CD4-positive, alpha-beta T cell (primary cell): ENCODE measurements at regions not wholly inside any gene's neighbourhood (a gene's known extent, or its start where the extent isn't known, plus 50 kb on each side); places are given as distances from the start of the nearest gene placed in this dataset.

Experiments
- ATAC-seq: fragments of 200-7000 bp; cut with Tn5 transposase; one replicate; pipeline ENCODE4 v1.10.0; 2022; ENCODE audit warnings: mild to moderate bottlenecking; ENCODE audit not compliant: poor library complexity
- CTCF ChIA-PET: fragments of 350-600 bp; sonication (Branson Sonifier 250); formaldehyde crosslinking; loops from one replicate; lab custom pipeline; 2021; ENCODE audit warnings: antibody characterized with exemption, inconsistent platforms; lab: Charles Lee
- POLR2A ChIA-PET: fragments of 350-600 bp; sonication (Branson Sonifier 250); formaldehyde crosslinking; loops from one replicate; lab custom pipeline; 2021; ENCODE audit warnings: antibody characterized with exemption, inconsistent platforms; lab: Charles Lee
- DNase-seq, 14 experiments: peaks; one replicate each; pipeline ENCODE4 v3.0.0-alpha.2; 2013 to 2020; ENCODE audit warnings: mixed read lengths in 2 of 14
- H3K27ac ChIP-seq, 2 donors: one replicate each; pipeline versions ENCODE4 v1.5.1 to v1.7.0; 2013; ENCODE audit warnings: low read length in 2 of 2, low read depth in 1 of 2, mild to moderate bottlenecking in 1 of 2
- H3K27me3 ChIP-seq, 2 experiments: 1 replicate in 1 of 2; 2 replicates in 1 of 2; pipeline versions ENCODE4 v1.6.1 to v1.7.0; 2013; ENCODE audit warnings: low read length in 2 of 2, control low read depth in 1 of 2, mild to moderate bottlenecking in 1 of 2, moderate library complexity in 1 of 2; ENCODE audit not compliant: insufficient read depth in 2 of 2, control insufficient read depth in 1 of 2
- H3K36me3 ChIP-seq: one replicate; pipeline ENCODE4 v1.6.1; 2013; ENCODE audit warnings: low read length, control low read depth; ENCODE audit not compliant: insufficient read depth
- H3K4me1 ChIP-seq: one replicate; pipeline ENCODE4 v1.6.1; 2013; ENCODE audit warnings: low read length, control low read depth; ENCODE audit not compliant: insufficient read depth
- H3K4me3 ChIP-seq: one replicate; pipeline ENCODE4 v1.5.1; 2013; ENCODE audit warnings: mild to moderate bottlenecking, low read length, moderate library complexity
- H3K9me3 ChIP-seq, 2 experiments: 1 replicate in 1 of 2; 2 replicates in 1 of 2; pipeline versions ENCODE4 v1.6.1 to v1.7.0; 2013; ENCODE audit warnings: low read length in 2 of 2, mild to moderate bottlenecking in 2 of 2, control low read depth in 1 of 2, moderate library complexity in 1 of 2; ENCODE audit not compliant: control insufficient read depth in 1 of 2, insufficient read depth in 1 of 2
- H3K27ac Mint-ChIP-seq: one replicate; pipeline ENCODE4 v1.8.0; 2020; ENCODE audit warnings: mixed read lengths
- H3K27me3 Mint-ChIP-seq: one replicate; pipeline ENCODE4 v1.8.0; 2021; ENCODE audit warnings: mixed read lengths
- H3K36me3 Mint-ChIP-seq: one replicate; pipeline ENCODE4 v1.8.0; 2021; ENCODE audit warnings: low read depth, mixed read lengths
- H3K4me1 Mint-ChIP-seq: one replicate; pipeline ENCODE4 v1.8.0; 2021; ENCODE audit warnings: low read depth, mixed read lengths
- H3K4me3 Mint-ChIP-seq: one replicate; pipeline ENCODE4 v1.8.0; 2020; ENCODE audit warnings: mild to moderate bottlenecking, mixed read lengths
- H3K9me3 Mint-ChIP-seq: one replicate; pipeline ENCODE4 v1.8.0; 2020; ENCODE audit warnings: mixed read lengths
- intact Hi-C, 2 experiments: fragments of 100-400 bp; cut with DNase I in 1 of 2; cut with micrococcal nuclease in 1 of 2; formaldehyde crosslinking; loops; one replicate each; pipeline versions ENCODE4 v1.15.1 to v1.9.0; 2023 to 2025; cut with DNase I, micrococcal nuclease
- TF ChIP-seq, protein P1 (sequence below): fragments of 200-600 bp; IDR thresholded peaks from one replicate; pipeline ENCODE4 v1.8.0; 2022; ENCODE audit warnings: antibody characterized with exemption, mild to moderate bottlenecking

DNA sequence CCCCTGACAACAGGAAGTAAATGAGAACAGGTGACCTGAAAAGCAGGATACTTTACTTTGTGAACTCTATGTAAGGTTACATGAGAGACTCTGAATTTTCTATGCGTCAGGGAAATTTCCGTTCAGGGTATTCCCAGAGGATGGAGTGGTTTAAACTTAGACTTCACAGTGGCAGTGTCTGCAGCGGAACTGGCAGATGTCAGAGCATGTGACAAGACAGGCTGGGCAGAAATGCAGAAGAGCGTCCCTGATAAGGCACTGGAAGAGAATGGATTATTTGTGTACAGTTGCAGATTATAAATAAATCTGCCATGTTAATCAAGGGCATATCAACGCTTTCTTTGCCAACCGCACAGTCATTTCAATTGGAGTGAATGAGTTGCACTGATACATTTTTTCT, 598.4 kb upstream of the ZNF717 start:
- H3K27ac ChIP-seq, result no peak overlapping the region
- Mint-ChIP-seq H3K27ac (no peak overlapping the region), H3K9me3 (peaks cover 14% of the 10 kb centered on the region), H3K4me1 (no peaks in the 10 kb centered on the region), H3K27me3 (no peaks in the 10 kb centered on the region), H3K4me3 (no peak overlapping the region), H3K36me3 (no peaks in the 10 kb centered on the region)
- POLR2A ChIA-PET, result no interaction called here
- intact Hi-C loops, result no loop called here
- H3K36me3 ChIP-seq, result no peaks in the 10 kb centered on the region
- H3K4me1 ChIP-seq, result no peaks in the 10 kb centered on the region
- CTCF ChIA-PET, result no interaction called here
- no peak for DNase-seq
- TF ChIP-seq, protein P1, sequence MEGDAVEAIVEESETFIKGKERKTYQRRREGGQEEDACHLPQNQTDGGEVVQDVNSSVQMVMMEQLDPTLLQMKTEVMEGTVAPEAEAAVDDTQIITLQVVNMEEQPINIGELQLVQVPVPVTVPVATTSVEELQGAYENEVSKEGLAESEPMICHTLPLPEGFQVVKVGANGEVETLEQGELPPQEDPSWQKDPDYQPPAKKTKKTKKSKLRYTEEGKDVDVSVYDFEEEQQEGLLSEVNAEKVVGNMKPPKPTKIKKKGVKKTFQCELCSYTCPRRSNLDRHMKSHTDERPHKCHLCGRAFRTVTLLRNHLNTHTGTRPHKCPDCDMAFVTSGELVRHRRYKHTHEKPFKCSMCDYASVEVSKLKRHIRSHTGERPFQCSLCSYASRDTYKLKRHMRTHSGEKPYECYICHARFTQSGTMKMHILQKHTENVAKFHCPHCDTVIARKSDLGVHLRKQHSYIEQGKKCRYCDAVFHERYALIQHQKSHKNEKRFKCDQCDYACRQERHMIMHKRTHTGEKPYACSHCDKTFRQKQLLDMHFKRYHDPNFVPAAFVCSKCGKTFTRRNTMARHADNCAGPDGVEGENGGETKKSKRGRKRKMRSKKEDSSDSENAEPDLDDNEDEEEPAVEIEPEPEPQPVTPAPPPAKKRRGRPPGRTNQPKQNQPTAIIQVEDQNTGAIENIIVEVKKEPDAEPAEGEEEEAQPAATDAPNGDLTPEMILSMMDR, result no peak
- ATAC-seq, result no peak
- H3K4me3 ChIP-seq, result no peak overlapping the region
- H3K27me3 ChIP-seq, result no peaks in the 10 kb centered on the region
- peaks cover 0 to 5% of the 10 kb centered on the region in 2 experiments for H3K9me3 ChIP-seq

DNA sequence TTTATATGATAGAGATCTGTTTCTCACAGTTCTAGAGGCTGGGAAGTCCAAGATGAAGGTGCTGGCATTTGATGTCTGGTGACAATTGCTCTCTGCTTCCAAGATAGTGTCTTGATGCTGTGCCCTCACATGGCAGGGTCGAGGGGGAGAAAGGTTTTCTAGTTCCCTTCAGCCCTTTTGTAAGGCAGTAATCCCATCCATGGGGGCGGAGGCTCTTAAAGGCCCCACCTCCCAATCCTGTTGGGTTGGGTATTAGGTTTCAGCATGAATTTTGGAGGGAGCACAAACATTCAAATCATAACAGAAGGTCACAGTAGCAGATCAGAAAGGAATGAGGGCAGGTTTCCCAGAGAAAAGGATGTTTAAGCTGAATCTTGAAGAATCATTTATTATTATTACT, 601.7 kb upstream of the ZNF717 start:
- intact Hi-C loops, result no loop called here
- Histone ChIP-seq H3K9me3 (peaks cover 0 to 5% of the 10 kb centered on the region in 2 experiments), H3K27me3 (no peaks in the 10 kb centered on the region), H3K27ac (no peak overlapping the region), H3K36me3 (no peaks in the 10 kb centered on the region), H3K4me3 (no peak overlapping the region), H3K4me1 (no peaks in the 10 kb centered on the region)
- CTCF ChIA-PET, result no interaction called here
- TF ChIP-seq, protein P1, result no peak
- H3K4me1 Mint-ChIP-seq, result no peaks in the 10 kb centered on the region
- no peaks in the 10 kb centered on the region for H3K36me3 Mint-ChIP-seq
- H3K9me3 Mint-ChIP-seq, result peaks cover 5% of the 10 kb centered on the region
- no peaks in the 10 kb centered on the region for H3K27me3 Mint-ChIP-seq
- no peak overlapping the region for H3K4me3 Mint-ChIP-seq
- no peak for ATAC-seq
- no peak for DNase-seq
- POLR2A ChIA-PET, result no interaction called here
- H3K27ac Mint-ChIP-seq, result no peak overlapping the region

DNA sequence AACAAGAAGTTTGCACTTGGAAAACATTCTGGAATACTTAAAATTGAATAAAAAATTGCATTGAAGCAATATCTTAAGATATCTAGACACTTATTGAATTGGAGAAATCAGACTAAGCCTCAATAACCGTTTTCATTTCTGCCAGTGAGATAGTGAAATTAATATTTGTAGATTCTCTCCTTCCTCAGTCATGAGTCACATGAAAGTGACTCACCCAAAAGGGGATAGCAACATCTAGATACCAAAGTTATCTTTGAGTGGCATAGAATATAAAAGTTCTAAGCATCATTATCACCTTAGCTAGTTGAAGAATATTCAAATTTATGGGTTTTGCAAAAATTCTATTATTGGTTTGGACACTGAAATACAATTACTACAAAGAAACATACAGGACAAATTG, 614.8 kb upstream of the ZNF717 start:
- Histone ChIP-seq H3K27me3 (no peaks in the 10 kb centered on the region), H3K4me3 (no peak overlapping the region), H3K4me1 (no peaks in the 10 kb centered on the region), H3K9me3 (no peaks in the 10 kb centered on the region), H3K27ac (no peak overlapping the region), H3K36me3 (no peaks in the 10 kb centered on the region)
- H3K27me3 Mint-ChIP-seq, result no peaks in the 10 kb centered on the region
- H3K4me3 Mint-ChIP-seq, result no peak overlapping the region
- CTCF ChIA-PET, result no interaction called here
- TF ChIP-seq, protein P1, result no peak
- intact Hi-C loops, result no loop called here
- no peak for DNase-seq
- POLR2A ChIA-PET, result no interaction called here
- no peaks in the 10 kb centered on the region for H3K4me1 Mint-ChIP-seq
- no peaks in the 10 kb centered on the region for H3K36me3 Mint-ChIP-seq
- H3K27ac Mint-ChIP-seq, result no peak overlapping the region
- ATAC-seq, result no peak
- H3K9me3 Mint-ChIP-seq, result peaks cover 7% of the 10 kb centered on the region
